ENCODE measurements at regions not wholly inside any gene's neighbourhood (a gene's known extent, or its start where the extent isn't known, plus 50 kb on each side); places are given as distances from the start of the nearest gene placed in this dataset.

DNA sequence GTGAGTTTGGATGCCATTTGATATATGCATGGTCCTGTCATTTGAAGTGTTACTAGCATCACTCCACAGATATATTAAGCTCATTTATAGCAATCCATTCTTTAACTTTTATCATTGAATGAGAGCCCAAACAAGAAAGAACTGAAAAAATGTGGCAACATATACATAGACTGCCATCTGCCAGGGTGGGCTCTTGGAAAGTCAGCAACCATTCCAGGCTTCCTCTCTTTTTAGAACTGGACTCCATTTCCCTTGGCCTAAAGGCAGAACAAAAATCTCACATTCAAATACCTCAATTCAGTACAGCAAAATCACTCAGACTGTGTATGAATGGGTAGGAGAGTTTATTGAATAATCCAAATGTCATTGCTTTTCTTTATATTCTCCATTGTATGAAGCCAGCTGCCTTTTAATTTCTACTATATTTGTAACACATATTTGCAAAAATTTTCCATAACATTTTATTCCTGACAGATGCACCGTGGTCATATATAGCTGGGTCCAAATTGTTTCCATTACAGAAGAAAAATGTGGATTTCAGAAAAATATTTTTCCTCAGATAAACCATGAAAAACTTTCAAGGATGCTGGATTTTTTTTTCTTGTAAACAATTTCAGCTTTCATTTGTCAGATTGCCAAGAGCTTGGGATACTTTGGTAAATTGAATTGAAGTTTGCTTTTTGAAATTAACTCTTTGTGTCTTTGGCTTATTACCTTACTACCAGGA, 1252.3 kb upstream of the SEL1L start:
- TF ChIP-seq, protein P1, sequence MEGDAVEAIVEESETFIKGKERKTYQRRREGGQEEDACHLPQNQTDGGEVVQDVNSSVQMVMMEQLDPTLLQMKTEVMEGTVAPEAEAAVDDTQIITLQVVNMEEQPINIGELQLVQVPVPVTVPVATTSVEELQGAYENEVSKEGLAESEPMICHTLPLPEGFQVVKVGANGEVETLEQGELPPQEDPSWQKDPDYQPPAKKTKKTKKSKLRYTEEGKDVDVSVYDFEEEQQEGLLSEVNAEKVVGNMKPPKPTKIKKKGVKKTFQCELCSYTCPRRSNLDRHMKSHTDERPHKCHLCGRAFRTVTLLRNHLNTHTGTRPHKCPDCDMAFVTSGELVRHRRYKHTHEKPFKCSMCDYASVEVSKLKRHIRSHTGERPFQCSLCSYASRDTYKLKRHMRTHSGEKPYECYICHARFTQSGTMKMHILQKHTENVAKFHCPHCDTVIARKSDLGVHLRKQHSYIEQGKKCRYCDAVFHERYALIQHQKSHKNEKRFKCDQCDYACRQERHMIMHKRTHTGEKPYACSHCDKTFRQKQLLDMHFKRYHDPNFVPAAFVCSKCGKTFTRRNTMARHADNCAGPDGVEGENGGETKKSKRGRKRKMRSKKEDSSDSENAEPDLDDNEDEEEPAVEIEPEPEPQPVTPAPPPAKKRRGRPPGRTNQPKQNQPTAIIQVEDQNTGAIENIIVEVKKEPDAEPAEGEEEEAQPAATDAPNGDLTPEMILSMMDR (IDR thresholded peaks at IDR 0.05; ENCODE audit: poor library complexity): no peak
- TF ChIP-seq EZH2 (IDR thresholded peaks at IDR 0.05; ENCODE audit: borderline replicate concordance) (no peak), EZH2phosphoT487 (IDR thresholded peaks at IDR 0.05; ENCODE audit: low read depth, severe bottlenecking, unreplicated experiment) (no peak)
